Gastrocnemius medialis (tissue), 4 donors: ENCODE measurements at regions not wholly inside any gene's neighbourhood (a gene's known extent, or its start where the extent isn't known, plus 50 kb on each side); places are given as distances from the start of the nearest gene placed in this dataset.

Experiments used
- POLR2A ChIP-seq, 2 donors: fragments of 450-650 bp; IDR thresholded peaks; one replicate each; pipeline ENCODE4 v1.6.1; 2017; ENCODE audit warnings: antibody characterized with exemption in 2 of 2, mild to moderate bottlenecking in 2 of 2, moderate library complexity in 2 of 2
- TF ChIP-seq, protein P1 (sequence below), 5 experiments: fragments of 450-650 bp in 3 of 5; fragments of 200-600 bp in 2 of 5; sonication (generic) in 2 of 5; IDR thresholded peaks in 4 of 5; conservative IDR thresholded peaks in 1 of 5; 1 replicate in 4 of 5; 2 replicates in 1 of 5; pipeline ENCODE4 v1.5.1; 2016 to 2019; ENCODE audit warnings: antibody characterized with exemption in 5 of 5, mild to moderate bottlenecking in 3 of 5, moderate library complexity in 3 of 5

DNA sequence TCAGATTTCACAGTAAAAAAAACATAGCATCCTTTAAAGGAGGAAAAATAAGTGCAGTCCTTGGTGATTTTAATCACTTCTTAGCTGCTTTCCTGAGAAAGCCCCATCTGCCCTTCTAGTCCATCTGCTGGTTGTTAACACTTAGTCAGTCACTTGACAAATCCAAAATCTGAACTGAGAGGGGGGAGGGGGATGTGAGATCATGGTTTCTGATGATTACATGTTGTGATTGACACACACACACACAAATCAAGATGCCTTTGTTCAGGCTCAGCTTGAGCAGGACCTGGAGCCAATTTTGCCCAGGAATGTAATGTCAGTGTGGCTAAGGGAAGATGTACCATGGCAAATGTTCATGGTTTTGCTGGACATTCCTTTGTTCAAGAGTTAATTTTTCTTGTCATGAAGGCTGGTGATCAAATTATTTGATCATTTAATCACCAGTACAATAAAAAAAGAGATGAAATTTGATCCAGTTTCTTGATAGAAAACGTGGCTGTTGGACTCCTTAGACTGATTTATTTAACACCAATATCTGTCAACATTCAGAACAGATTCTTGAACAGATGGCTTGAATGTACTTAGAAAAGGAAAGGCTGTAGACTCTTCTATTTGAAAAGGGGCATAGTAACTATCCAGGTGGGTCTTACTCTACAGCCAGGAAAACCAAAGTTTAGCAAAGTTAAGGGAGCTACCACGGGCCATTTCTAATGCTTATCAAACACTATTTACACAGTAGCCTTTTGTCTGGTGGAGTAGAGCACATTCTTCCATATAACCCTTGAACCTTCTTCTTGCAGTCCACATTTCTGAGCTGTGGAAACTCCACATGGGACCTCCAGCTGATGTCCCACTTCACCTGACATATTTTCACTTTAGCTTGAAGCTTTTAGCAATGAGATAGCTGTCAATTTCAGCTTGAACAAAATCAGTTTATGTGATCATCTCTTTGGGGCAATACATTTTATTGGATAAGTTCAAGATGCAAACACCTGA, 408.7 kb downstream of the PIK3C3 start:
- TF ChIP-seq, protein P1, sequence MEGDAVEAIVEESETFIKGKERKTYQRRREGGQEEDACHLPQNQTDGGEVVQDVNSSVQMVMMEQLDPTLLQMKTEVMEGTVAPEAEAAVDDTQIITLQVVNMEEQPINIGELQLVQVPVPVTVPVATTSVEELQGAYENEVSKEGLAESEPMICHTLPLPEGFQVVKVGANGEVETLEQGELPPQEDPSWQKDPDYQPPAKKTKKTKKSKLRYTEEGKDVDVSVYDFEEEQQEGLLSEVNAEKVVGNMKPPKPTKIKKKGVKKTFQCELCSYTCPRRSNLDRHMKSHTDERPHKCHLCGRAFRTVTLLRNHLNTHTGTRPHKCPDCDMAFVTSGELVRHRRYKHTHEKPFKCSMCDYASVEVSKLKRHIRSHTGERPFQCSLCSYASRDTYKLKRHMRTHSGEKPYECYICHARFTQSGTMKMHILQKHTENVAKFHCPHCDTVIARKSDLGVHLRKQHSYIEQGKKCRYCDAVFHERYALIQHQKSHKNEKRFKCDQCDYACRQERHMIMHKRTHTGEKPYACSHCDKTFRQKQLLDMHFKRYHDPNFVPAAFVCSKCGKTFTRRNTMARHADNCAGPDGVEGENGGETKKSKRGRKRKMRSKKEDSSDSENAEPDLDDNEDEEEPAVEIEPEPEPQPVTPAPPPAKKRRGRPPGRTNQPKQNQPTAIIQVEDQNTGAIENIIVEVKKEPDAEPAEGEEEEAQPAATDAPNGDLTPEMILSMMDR (IDR thresholded peaks at IDR 0.05 in 4 of 5, conservative IDR thresholded peaks at IDR 0.05 in 1 of 5), result no peak
- TF ChIP-seq POLR2A (IDR thresholded peaks at IDR 0.05), result no peak
